Sigmoid colon (tissue), 6 donors: ENCODE measurements at regions not wholly inside any gene's neighbourhood (a gene's known extent, or its start where the extent isn't known, plus 50 kb on each side); places are given as distances from the start of the nearest gene placed in this dataset.
A peak's percentile ranks its signal among the peaks of the same experiment; 100 is the strongest.

ENCODE experiments used
- DNase-seq: peaks from one replicate; pipeline ENCODE4 v3.0.0-alpha.2; 2019
- H3K27ac ChIP-seq, 4 donors: fragments of 200-600 bp; sonication (generic); one replicate each; pipeline ENCODE4 v1.5.1; 2016 to 2019; ENCODE audit warnings: mild to moderate bottlenecking in 1 of 4
- H3K27me3 ChIP-seq, 3 donors: fragments of 200-600 bp; sonication (generic); one replicate each; pipeline ENCODE4 v1.5.1; 2019; ENCODE audit warnings: mild to moderate bottlenecking in 1 of 3
- H3K36me3 ChIP-seq, 4 donors: fragments of 200-600 bp; sonication (generic); one replicate each; pipeline ENCODE4 v1.5.1; 2016 to 2019
- H3K4me1 ChIP-seq, 4 donors: fragments of 200-600 bp; sonication (generic); one replicate each; pipeline ENCODE4 v1.5.1; 2017 to 2019
- H3K4me3 ChIP-seq, 4 donors: fragments of 200-600 bp; sonication (generic); one replicate each; pipeline ENCODE4 v1.5.1; 2017 to 2019; ENCODE audit warnings: mild to moderate bottlenecking in 2 of 4, moderate library complexity in 1 of 4
- H3K9me3 ChIP-seq, 4 donors: fragments of 200-600 bp in 3 of 4; sonication (generic) in 3 of 4; one replicate each; pipeline versions ENCODE4 v1.5.1 to v1.6.1; 2013 to 2019
- CTCF ChIP-seq, 4 experiments: fragments of 450-650 bp in 3 of 4; fragments of 200-600 bp in 1 of 4; IDR thresholded peaks; one replicate each; pipeline ENCODE4 v1.5.1; 2016 to 2019; ENCODE audit warnings: antibody characterized with exemption in 4 of 4, mild to moderate bottlenecking in 3 of 4, moderate library complexity in 2 of 4
- EP300 ChIP-seq, 4 donors: sonication (generic); formaldehyde crosslinking; IDR thresholded peaks; one replicate each; pipeline ENCODE4 v1.6.1; 2017; ENCODE audit warnings: antibody characterized with exemption in 4 of 4
- POLR2A ChIP-seq, 2 donors: fragments of 450-650 bp; IDR thresholded peaks; one replicate each; pipeline ENCODE4 v1.6.1; 2016; ENCODE audit warnings: antibody characterized with exemption in 2 of 2, mild to moderate bottlenecking in 2 of 2, moderate library complexity in 2 of 2
- POLR2AphosphoS5 ChIP-seq, 4 donors: sonication (generic); formaldehyde crosslinking; IDR thresholded peaks; one replicate each; pipeline ENCODE4 v1.6.1; 2017; ENCODE audit warnings: antibody characterized with exemption in 4 of 4
- WGBS, 2 donors: extraction: QIAGEN DNeasy Blood & Tissue Kit; methylation state at CpG; one replicate each; pipeline ENCODE4 v1.1.7; 2013; 5-methylcytosine and 5-hydroxymethylcytosine counted together
- intact Hi-C: fragments of 100-400 bp; cut with DNase I; formaldehyde crosslinking; loops from one replicate; pipeline ENCODE4 v1.15.1; 2023
- donor health status: healthy with polysubstance abuse.
- donor health status: healthy.

GRCh38 chr21:41669533-41669830 lies 97.4 kb downstream of the RIPK4 start:
- intact Hi-C loops = no loop called here
- TF ChIP-seq POLR2AphosphoS5 (IDR thresholded peaks at IDR 0.05) (no peak), CTCF (IDR thresholded peaks at IDR 0.05) (no peak), POLR2A (IDR thresholded peaks at IDR 0.05) (no peak), EP300 (IDR thresholded peaks at IDR 0.05) (no peak)
- H3K27me3 ChIP-seq = peaks cover 0 to 10% (median 0%) of the 10 kb centered on the region in 3 donors
- 70 to 83% methylated on average over 4 of the region's 4 CpGs for WGBS, 2 donors
- H3K4me3 ChIP-seq = no peak overlapping the region
- H3K9me3 ChIP-seq = no peaks in the 10 kb centered on the region
- DNase-seq = peak; percentile 7
- peaks cover 0 to 5% (median 0%) of the 10 kb centered on the region in 4 donors for H3K4me1 ChIP-seq
- no peak overlapping the region for H3K27ac ChIP-seq
- no peaks in the 10 kb centered on the region for H3K36me3 ChIP-seq

DNA sequence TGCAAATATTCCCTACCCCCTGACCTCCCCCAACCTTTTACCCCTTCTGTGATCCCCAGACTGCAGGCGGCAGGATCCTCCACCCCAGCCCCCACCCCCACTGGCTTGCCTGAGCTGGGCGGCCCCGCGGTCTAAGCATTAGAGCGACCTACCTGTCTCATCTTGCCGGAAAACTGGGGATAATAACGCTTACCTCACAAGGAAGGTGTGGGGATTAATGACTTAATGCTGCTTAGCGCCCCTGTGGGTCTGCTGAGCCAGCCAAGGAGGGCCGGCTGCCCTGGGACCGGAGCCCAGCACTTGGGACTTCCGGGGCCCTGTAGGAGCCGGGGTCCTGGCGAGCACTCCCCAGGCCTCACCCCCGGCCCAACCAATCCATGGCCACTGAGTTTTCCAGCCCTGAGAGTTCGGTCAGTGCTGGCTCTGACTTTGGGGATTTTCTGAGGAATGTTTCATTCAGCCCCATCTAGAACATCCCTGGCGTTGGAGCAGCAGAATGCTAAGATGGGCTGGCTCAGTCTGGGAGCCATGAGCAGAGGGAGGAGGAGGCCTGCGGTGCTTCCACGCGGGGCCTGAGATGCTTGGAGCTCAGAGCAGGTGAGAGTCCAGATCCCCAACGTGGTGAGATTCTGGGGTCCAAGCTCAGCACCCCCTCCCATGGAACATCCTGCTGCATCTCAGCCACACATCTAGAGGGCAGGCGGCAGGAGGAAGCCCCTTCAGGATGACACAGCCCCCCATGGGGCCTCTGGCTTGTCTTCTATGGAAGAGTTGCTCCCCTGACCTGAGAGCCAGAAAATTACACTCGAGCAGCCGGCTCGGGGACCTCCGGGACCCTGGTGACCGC lies 97.9 kb downstream of the RIPK4 start:
- no peak for TF ChIP-seq EP300 (IDR thresholded peaks at IDR 0.05)
- Histone ChIP-seq H3K9me3 (no peaks in the 10 kb centered on the region), H3K36me3 (no peaks in the 10 kb centered on the region), H3K4me1 (peaks cover 0 to 7% (median 0%) of the 10 kb centered on the region in 4 donors), H3K27ac (no peak overlapping the region), H3K4me3 (no peak overlapping the region), H3K27me3 (peaks cover 0 to 10% (median 0%) of the 10 kb centered on the region in 3 donors)
- WGBS, 2 donors = 88 to 91% methylated on average over 26 of the region's 26 CpGs
- DNase-seq = peak; percentile 41
- intact Hi-C loops = no loop called here

- peaks cover 0 to 10% (median 0%) of the 10 kb centered on the region in 3 donors for H3K27me3 ChIP-seq
- peaks cover 0 to 7% (median 0%) of the 10 kb centered on the region in 4 donors for H3K4me1 ChIP-seq
- no peaks in the 10 kb centered on the region for H3K9me3 ChIP-seq
- WGBS, 2 donors = 91 to 94% methylated on average over 11 of the region's 11 CpGs
- no peak overlapping the region for H3K27ac ChIP-seq
- no peak for TF ChIP-seq EP300 (IDR thresholded peaks at IDR 0.05)
- no peak for TF ChIP-seq CTCF (IDR thresholded peaks at IDR 0.05)
- no peak for TF ChIP-seq POLR2AphosphoS5 (IDR thresholded peaks at IDR 0.05)
- TF ChIP-seq POLR2A (IDR thresholded peaks at IDR 0.05) = no peak
- DNase-seq = peak; percentile 57
- no peaks in the 10 kb centered on the region for H3K36me3 ChIP-seq
- H3K4me3 ChIP-seq = no peak overlapping the region
- intact Hi-C loops = no loop called here
Measured at GRCh38 chr21:41668051-41668541, 98.8 kb downstream of the RIPK4 start.

DNA sequence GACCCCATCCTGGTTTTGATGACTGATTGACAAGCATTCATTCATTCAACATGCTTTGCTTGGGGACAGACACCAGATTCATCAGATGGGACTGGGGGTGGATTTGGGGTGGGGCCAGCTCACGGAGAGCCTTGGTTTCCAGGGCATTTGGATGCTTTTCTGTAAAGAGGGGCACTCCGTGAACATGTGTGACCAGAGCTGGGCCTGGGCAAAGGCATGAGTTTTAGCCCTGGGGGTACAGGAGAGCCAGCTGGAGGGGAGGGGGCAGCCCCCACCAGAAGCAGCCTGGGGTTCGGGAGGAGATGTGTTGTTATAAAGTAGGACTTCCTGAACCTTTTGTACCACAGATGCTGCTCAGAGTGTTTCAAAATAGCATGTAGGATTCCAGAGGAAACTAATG lies 99.7 kb downstream of the RIPK4 start:
- H3K4me1 ChIP-seq = peaks cover 0 to 7% (median 0%) of the 10 kb centered on the region in 4 donors
- peaks cover 0 to 10% (median 0%) of the 10 kb centered on the region in 3 donors for H3K27me3 ChIP-seq
- H3K4me3 ChIP-seq = no peak overlapping the region
- WGBS, 2 donors = 90 to 92% methylated on average over 3 of the region's 3 CpGs
- H3K36me3 ChIP-seq = no peaks in the 10 kb centered on the region
- no peak overlapping the region for H3K27ac ChIP-seq
- H3K9me3 ChIP-seq = no peaks in the 10 kb centered on the region
- TF ChIP-seq POLR2AphosphoS5 (IDR thresholded peaks at IDR 0.05) (no peak), CTCF (IDR thresholded peaks at IDR 0.05) (no peak), POLR2A (IDR thresholded peaks at IDR 0.05) (no peak), EP300 (IDR thresholded peaks at IDR 0.05) (no peak)
- intact Hi-C loops = no loop called here
- no peak for DNase-seq

- no peak for TF ChIP-seq POLR2AphosphoS5 (IDR thresholded peaks at IDR 0.05)
- no peak for TF ChIP-seq CTCF (IDR thresholded peaks at IDR 0.05)
- TF ChIP-seq EP300 (IDR thresholded peaks at IDR 0.05) = no peak
- TF ChIP-seq POLR2A (IDR thresholded peaks at IDR 0.05) = no peak
- Histone ChIP-seq H3K4me1 (peaks cover 0 to 7% (median 0%) of the 10 kb centered on the region in 4 donors), H3K27ac (no peak overlapping the region), H3K9me3 (no peaks in the 10 kb centered on the region), H3K36me3 (no peaks in the 10 kb centered on the region), H3K27me3 (peaks cover 0 to 10% (median 0%) of the 10 kb centered on the region in 3 donors), H3K4me3 (no peak overlapping the region)
- 62 to 83% methylated on average over 7 of the region's 7 CpGs for WGBS, 2 donors
- intact Hi-C loops = no loop called here
- DNase-seq = peak; percentile 57
Measured at GRCh38 chr21:41666641-41667081, 100.2 kb downstream of the RIPK4 start.
